ENCODE measurements at regions not wholly inside any gene's neighbourhood (a gene's known extent, or its start where the extent isn't known, plus 50 kb on each side); places are given as distances from the start of the nearest gene placed in this dataset.
"Not testable (repeated sequence)": the region's sequence is repeated elsewhere in the genome, so short reads cannot be mapped to it uniquely, and the experiment has no call there.

GRCh38 chr7:153976745-153977144, 75.5 kb upstream of the DPP6 start:
- not testable (repeated sequence) for TF ChIP-seq RAD51 (IDR thresholded peaks at IDR 0.05; ENCODE audit: borderline replicate concordance); DPF2 (CRISPR knock-in tag; IDR thresholded peaks at IDR 0.05; ENCODE audit: borderline replicate concordance, low read depth); JUND (CRISPR knock-in tag; IDR thresholded peaks at IDR 0.05); POLR2A (IDR thresholded peaks at IDR 0.05; ENCODE audit: insufficient read depth in 1 of 2, low read depth in 2 of 2, low read length in 2 of 2); POLR2AphosphoS5 (IDR thresholded peaks at IDR 0.05; ENCODE audit: low read depth, low read length); PTBP1 (IDR thresholded peaks at IDR 0.05; ENCODE audit: low read depth, low read length, poor library complexity, severe bottlenecking); ZNF318 (CRISPR knock-in tag; IDR thresholded peaks at IDR 0.05)
